ENCODE measurements at regions not wholly inside any gene's neighbourhood (a gene's known extent, or its start where the extent isn't known, plus 50 kb on each side); places are given as distances from the start of the nearest gene placed in this dataset.

- TF ChIP-seq CTCF (IDR thresholded peaks at IDR 0.05 in 4 of 5, conservative IDR thresholded peaks at IDR 0.05 in 1 of 5), result no peak
- no peak for TF ChIP-seq POLR2A (IDR thresholded peaks at IDR 0.05)
Observed at GRCh38 chr4:133683967-133684366, 517.6 kb downstream of the PABPC4L start.
